GM23248 (cell line): ENCODE measurements at regions not wholly inside any gene's neighbourhood (a gene's known extent, or its start where the extent isn't known, plus 50 kb on each side); places are given as distances from the start of the nearest gene placed in this dataset.

Experiments
- DNase-seq: peaks from one replicate; pipeline ENCODE4 v3.0.0-alpha.2; 2015
- H2AFZ ChIP-seq: fragments of 200-600 bp; sonication (generic); 2 replicates; pipeline ENCODE4 v1.6.1; 2016; ENCODE audit warnings: antibody characterized with exemption
- H3F3A ChIP-seq: fragments of 200-600 bp; sonication (generic); 2 replicates; pipeline ENCODE4 v1.6.1; 2016; ENCODE audit warnings: mild to moderate bottlenecking, antibody characterized with exemption, mixed run types; ENCODE audit not compliant: insufficient read depth
- H3K27ac ChIP-seq: fragments of 200-600 bp; sonication (generic); 2 replicates; pipeline ENCODE4 v1.5.1; 2016; ENCODE audit warnings: mild to moderate bottlenecking
- H3K27me3 ChIP-seq: fragments of 200-600 bp; sonication (generic); replicated peaks from 2 replicates; pipeline ENCODE4 v1.6.1; 2016; ENCODE audit warnings: mild to moderate bottlenecking; ENCODE audit not compliant: insufficient read depth
- H3K36me3 ChIP-seq: fragments of 200-600 bp; sonication (generic); 2 replicates; pipeline ENCODE4 v1.6.1; 2016; ENCODE audit warnings: low read depth, mild to moderate bottlenecking
- H3K4me1 ChIP-seq: fragments of 200-600 bp; sonication (generic); 2 replicates; pipeline ENCODE4 v1.6.1; 2016; ENCODE audit warnings: mild to moderate bottlenecking; ENCODE audit not compliant: insufficient read depth
- H3K4me2 ChIP-seq: fragments of 200-600 bp; sonication (generic); one replicate; pipeline ENCODE4 v1.6.1; 2016; ENCODE audit warnings: mild to moderate bottlenecking; ENCODE audit not compliant: unreplicated experiment
- H3K4me3 ChIP-seq: fragments of 200-600 bp; sonication (generic); 2 replicates; pipeline ENCODE4 v1.5.1; 2016; ENCODE audit warnings: mild to moderate bottlenecking
- H3K79me2 ChIP-seq: fragments of 200-600 bp; sonication (generic); 2 replicates; pipeline ENCODE4 v1.6.1; 2016; ENCODE audit warnings: mild to moderate bottlenecking; ENCODE audit not compliant: insufficient read depth
- H3K9ac ChIP-seq: fragments of 200-600 bp; sonication (generic); 2 replicates; pipeline ENCODE4 v1.6.1; 2016; ENCODE audit warnings: mild to moderate bottlenecking
- H3K9me2 ChIP-seq: fragments of 200-600 bp; sonication (generic); 2 replicates; pipeline ENCODE4 v1.6.1; 2016; ENCODE audit warnings: mixed run types, mild to moderate bottlenecking, moderate library complexity; ENCODE audit not compliant: insufficient read depth
- H3K9me3 ChIP-seq: fragments of 200-600 bp; sonication (generic); one replicate; pipeline ENCODE4 v1.6.1; 2017; ENCODE audit warnings: low read depth
- H4K20me1 ChIP-seq: fragments of 200-600 bp; sonication (generic); 2 replicates; pipeline ENCODE4 v1.6.0; 2016; ENCODE audit not compliant: insufficient read depth
- EZH2 ChIP-seq: fragments of 200-600 bp; sonication (generic); IDR thresholded peaks from 2 replicates; pipeline ENCODE4 v1.6.1; 2018; ENCODE audit warnings: antibody characterized with exemption, mild to moderate bottlenecking; ENCODE audit not compliant: insufficient read depth, poor library complexity, severe bottlenecking
- EZH2phosphoT487 ChIP-seq: fragments of 200-600 bp; sonication (generic); IDR thresholded peaks from 2 replicates; pipeline ENCODE4 v1.6.1; 2018; ENCODE audit warnings: antibody characterized with exemption, moderate library complexity, mild to moderate bottlenecking, low read depth; ENCODE audit not compliant: insufficient read depth
- WGBS, 2 experiments: methylation state at CpG; one replicate each; pipeline ENCODE4 v1.1.6; 2015 to 2017; ENCODE audit warnings: low lambda C conversion rate in 2 of 2, low coverage in 1 of 2; ENCODE audit errors: missing lambda C conversion rate in 2 of 2; 5-methylcytosine and 5-hydroxymethylcytosine counted together
- in situ Hi-C: fragments of 300-500 bp; cut with MboI; formaldehyde crosslinking; loops from 2 replicates; pipeline ENCODE4 v1.15.0; 2020

DNA sequence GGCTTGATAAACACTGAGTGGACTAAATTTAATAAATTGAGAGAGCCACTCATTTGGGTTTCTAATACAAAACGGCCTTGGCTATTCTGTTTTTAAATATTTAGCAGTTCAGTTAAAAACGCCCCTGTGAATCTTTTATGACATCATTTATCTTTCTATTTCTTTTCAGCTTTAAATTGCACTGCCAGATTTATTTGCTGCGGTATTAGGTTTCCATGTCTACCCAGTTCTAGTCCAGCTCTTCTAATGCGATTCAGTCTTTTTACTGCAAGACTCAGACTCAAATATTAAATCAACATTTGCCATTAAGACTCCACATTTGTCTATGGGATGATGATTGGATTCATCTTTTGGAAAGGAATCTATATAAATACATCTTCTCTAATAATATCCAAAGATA lies 2174.3 kb upstream of the PIK3C3 start:
- Histone ChIP-seq H3K4me3 (no peak overlapping the region), H3K9me2 (no peaks in the 10 kb centered on the region), H3K27ac (no peak overlapping the region), H3K4me2 (no peak overlapping the region), H3K4me1 (no peaks in the 10 kb centered on the region), H2AFZ (peak overlapping the region; percentile 26), H3K9me3 (no peaks in the 10 kb centered on the region), H3F3A (no peaks in the 10 kb centered on the region), H3K9ac (no peak overlapping the region), H3K79me2 (no peaks in the 10 kb centered on the region), H3K36me3 (no peaks in the 10 kb centered on the region), H3K27me3 (no peaks in the 10 kb centered on the region), H4K20me1 (no peaks in the 10 kb centered on the region)
- DNase-seq = no peak
- TF ChIP-seq EZH2 (no peak), EZH2phosphoT487 (no peak)
- WGBS, 2 experiments = 23 to 29% methylated on average over 4 of the region's 4 CpGs
- in situ Hi-C loops = no loop called here

DNA sequence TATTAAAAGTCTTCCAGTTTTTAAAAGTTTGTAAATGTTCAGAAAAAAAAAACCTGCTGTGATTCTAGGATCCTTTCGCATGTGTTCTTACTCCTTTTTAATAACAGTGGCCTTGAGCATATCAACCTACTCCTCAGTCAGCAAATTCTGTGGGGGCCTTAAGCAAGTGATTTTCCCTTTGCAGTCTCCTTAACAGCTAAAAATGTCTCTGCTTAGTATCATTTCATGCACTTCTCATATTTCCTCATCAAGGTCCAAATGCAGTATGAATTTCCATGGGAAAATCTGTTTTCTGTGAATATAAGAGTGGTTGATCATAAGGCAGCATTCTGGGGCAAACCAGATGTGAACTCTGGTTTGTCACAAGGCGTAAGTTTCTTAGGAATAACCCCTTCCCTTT lies 2175.1 kb upstream of the PIK3C3 start:
- Histone ChIP-seq H3K4me1 (no peaks in the 10 kb centered on the region), H3F3A (no peaks in the 10 kb centered on the region), H3K27ac (no peak overlapping the region), H2AFZ (no peak overlapping the region), H4K20me1 (no peaks in the 10 kb centered on the region), H3K9me3 (no peaks in the 10 kb centered on the region), H3K4me3 (no peak overlapping the region), H3K9me2 (no peaks in the 10 kb centered on the region), H3K36me3 (no peaks in the 10 kb centered on the region), H3K79me2 (no peaks in the 10 kb centered on the region), H3K9ac (no peak overlapping the region), H3K4me2 (no peak overlapping the region), H3K27me3 (no peaks in the 10 kb centered on the region)
- WGBS, 2 experiments = 95 to 96% methylated on average over 2 of the region's 2 CpGs
- no peak for DNase-seq
- in situ Hi-C loops = no loop called here
- TF ChIP-seq EZH2phosphoT487 = no peak
- TF ChIP-seq EZH2 = no peak

DNA sequence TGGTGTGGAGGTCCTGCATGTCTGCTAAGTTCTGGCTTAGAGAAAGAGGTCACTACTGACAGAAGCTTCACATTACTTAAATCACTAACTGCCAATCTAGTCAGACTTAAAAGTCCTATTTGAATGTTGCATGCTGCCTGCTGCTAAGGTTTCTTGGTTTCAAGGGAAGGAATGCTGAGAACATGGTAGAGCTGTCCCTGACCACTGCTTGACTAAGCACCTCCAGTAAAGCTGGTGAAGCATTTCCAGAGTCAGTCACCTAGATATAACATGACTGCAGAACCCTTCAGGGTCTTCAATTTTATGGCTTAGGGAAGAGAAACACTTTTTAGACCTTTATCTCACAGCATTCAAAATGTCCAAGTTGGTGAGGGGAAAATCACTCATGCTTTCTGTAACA lies 2178.3 kb upstream of the PIK3C3 start:
- peaks cover 5% of the 10 kb centered on the region; the same call in 1 of the 2 replicates for H3K4me1 ChIP-seq
- no peak overlapping the region for H3K9ac ChIP-seq
- in situ Hi-C loops = no loop called here
- H3K4me2 ChIP-seq = no peak overlapping the region
- H3K27ac ChIP-seq = no peak overlapping the region
- TF ChIP-seq EZH2 (no peak), EZH2phosphoT487 (no peak)
- H4K20me1 ChIP-seq = no peaks in the 10 kb centered on the region
- H3K79me2 ChIP-seq = no peaks in the 10 kb centered on the region
- no peaks in the 10 kb centered on the region for H3K9me3 ChIP-seq
- no peak overlapping the region for H3K4me3 ChIP-seq
- H3K36me3 ChIP-seq = no peaks in the 10 kb centered on the region
- peaks cover 9% of the 10 kb centered on the region for H3F3A ChIP-seq
- H2AFZ ChIP-seq = no peak overlapping the region
- H3K27me3 ChIP-seq = no peaks in the 10 kb centered on the region
- no peak for DNase-seq
- H3K9me2 ChIP-seq = no peaks in the 10 kb centered on the region

DNA sequence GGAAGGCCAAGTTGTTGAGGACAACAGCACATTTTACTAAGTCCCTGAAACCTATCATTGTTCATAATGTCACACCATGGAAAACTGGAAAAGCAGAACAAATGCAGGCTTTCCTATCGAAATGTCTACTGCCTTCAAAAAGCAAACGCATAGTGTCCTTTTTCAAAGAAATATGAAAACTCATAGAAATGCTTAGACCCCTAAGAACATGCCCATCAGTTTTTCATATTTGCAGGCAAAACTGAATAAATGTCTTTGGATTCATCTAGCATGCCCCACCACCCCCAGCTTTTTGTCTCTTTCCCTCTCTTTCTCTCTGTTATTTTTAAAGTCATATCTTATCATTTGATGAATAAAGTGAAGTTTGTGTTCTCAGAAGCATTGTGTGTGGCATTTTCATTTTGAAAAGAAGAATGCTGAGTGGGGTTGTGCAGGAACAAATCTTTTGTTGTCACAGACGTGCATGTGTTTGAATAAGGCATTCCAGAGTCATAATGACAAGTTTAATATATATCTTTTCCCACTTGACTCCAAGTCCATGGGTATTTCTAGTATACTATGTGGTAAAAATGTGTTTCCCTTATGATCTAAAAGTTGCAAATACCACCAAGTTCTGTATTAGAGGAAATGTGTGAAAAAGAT lies 2180.0 kb upstream of the PIK3C3 start:
- Histone ChIP-seq H3K4me2 (no peak overlapping the region), H3K9me2 (no peaks in the 10 kb centered on the region), H3K9ac (no peak overlapping the region), H3K4me3 (no peak overlapping the region), H3K27ac (no peak overlapping the region), H3K36me3 (no peaks in the 10 kb centered on the region), H2AFZ (no peak overlapping the region), H3K27me3 (no peaks in the 10 kb centered on the region), H4K20me1 (no peaks in the 10 kb centered on the region), H3K9me3 (no peaks in the 10 kb centered on the region), H3K79me2 (no peaks in the 10 kb centered on the region), H3F3A (peaks cover 11% of the 10 kb centered on the region), H3K4me1 (peaks cover 5% of the 10 kb centered on the region; the same call in 1 of the 2 replicates)
- DNase-seq = no peak
- TF ChIP-seq EZH2 = no peak
- 79 to 82% methylated on average over 3 of the region's 3 CpGs for WGBS, 2 experiments
- in situ Hi-C loops = no loop called here

DNA sequence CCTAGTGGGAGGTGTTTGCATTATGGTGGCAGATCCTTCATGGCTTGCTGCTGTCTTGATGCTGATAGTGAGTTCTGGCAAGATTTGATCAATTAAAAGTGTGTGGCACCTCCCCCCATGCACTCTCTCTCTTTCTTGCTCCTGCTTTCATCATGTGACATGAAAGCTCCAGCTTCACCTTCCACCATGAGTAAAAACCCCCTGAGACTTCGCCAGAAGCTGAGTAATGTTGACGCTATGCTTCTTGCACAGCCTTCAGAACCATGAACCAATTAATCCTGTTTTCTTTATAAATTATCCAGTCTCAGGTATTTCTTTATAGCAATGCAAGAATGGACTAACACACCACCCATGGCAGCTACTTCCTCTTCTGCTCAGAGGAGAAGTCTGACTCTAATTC lies 2181.4 kb upstream of the PIK3C3 start:
- in situ Hi-C loops = no loop called here
- H3K4me2 ChIP-seq = no peak overlapping the region
- H3K9ac ChIP-seq = no peak overlapping the region
- no peak overlapping the region for H3K4me3 ChIP-seq
- H3K9me3 ChIP-seq = no peaks in the 10 kb centered on the region
- no peaks in the 10 kb centered on the region for H3K9me2 ChIP-seq
- no peak for TF ChIP-seq EZH2
- TF ChIP-seq EZH2phosphoT487 = no peak
- DNase-seq = peak; percentile 8
- H3K27ac ChIP-seq = no peak overlapping the region
- no peaks in the 10 kb centered on the region for H3K79me2 ChIP-seq
- H3K36me3 ChIP-seq = no peaks in the 10 kb centered on the region
- WGBS, 2 experiments = 90 to 94% methylated on average over 2 of the region's 2 CpGs
- H3K4me1 ChIP-seq = peaks cover 5% of the 10 kb centered on the region; the same call in 1 of the 2 replicates
- H2AFZ ChIP-seq = no peak overlapping the region
- peaks cover 11% of the 10 kb centered on the region for H3F3A ChIP-seq
- no peaks in the 10 kb centered on the region for H3K27me3 ChIP-seq
- H4K20me1 ChIP-seq = no peaks in the 10 kb centered on the region
